ENCODE measurements at regions not wholly inside any gene's neighbourhood (a gene's known extent, or its start where the extent isn't known, plus 50 kb on each side); places are given as distances from the start of the nearest gene placed in this dataset.

GRCh38 chr5:51449026-51449425 lies 65.8 kb downstream of the ISL1 start:
- no peaks in the 10 kb centered on the region for H3K9me3 ChIP-seq (ENCODE audit: control insufficient read depth in 1 of 2, insufficient read depth in 1 of 2, low read length in 2 of 2)
- H3K27me3 ChIP-seq (ENCODE audit: control insufficient read depth in 1 of 2, insufficient read depth in 2 of 2, low read length in 2 of 2) = no peaks in the 10 kb centered on the region
- H3K27me3 Mint-ChIP-seq = no peaks in the 10 kb centered on the region
- DNase-seq (no peak), ATAC-seq (ENCODE audit: poor library complexity) (no peak)
- no peak overlapping the region for H3K4me3 ChIP-seq (ENCODE audit: low read length)
- ChIA-PET CTCF (no interaction called here), POLR2A (no interaction called here)
- no peaks in the 10 kb centered on the region for H3K4me1 ChIP-seq (ENCODE audit: insufficient read depth, low read length)
- H3K4me3 Mint-ChIP-seq = no peak overlapping the region
- H3K4me1 Mint-ChIP-seq (ENCODE audit: low read depth) = no peaks in the 10 kb centered on the region
- no peak overlapping the region for H3K27ac Mint-ChIP-seq
- H3K36me3 Mint-ChIP-seq (ENCODE audit: low read depth) = no peaks in the 10 kb centered on the region
- no peak overlapping the region for H3K27ac ChIP-seq (ENCODE audit: low read depth in 1 of 2, low read length in 2 of 2)
- intact Hi-C loops (cut with DNase I, micrococcal nuclease) = no loop called here
- no peak for TF ChIP-seq CTCF (IDR thresholded peaks at IDR 0.05)
- no peaks in the 10 kb centered on the region for H3K36me3 ChIP-seq (ENCODE audit: insufficient read depth, low read length)
- H3K9me3 Mint-ChIP-seq = peaks cover 7% of the 10 kb centered on the region

- no peak overlapping the region for H3K4me3 Mint-ChIP-seq
- Histone ChIP-seq H3K27ac (ENCODE audit: low read depth in 1 of 2, low read length in 2 of 2) (no peak overlapping the region), H3K27me3 (ENCODE audit: control insufficient read depth in 1 of 2, insufficient read depth in 2 of 2, low read length in 2 of 2) (no peaks in the 10 kb centered on the region), H3K4me1 (ENCODE audit: insufficient read depth, low read length) (no peaks in the 10 kb centered on the region), H3K9me3 (ENCODE audit: control insufficient read depth in 1 of 2, insufficient read depth in 1 of 2, low read length in 2 of 2) (no peaks in the 10 kb centered on the region), H3K4me3 (ENCODE audit: low read length) (no peak overlapping the region), H3K36me3 (ENCODE audit: insufficient read depth, low read length) (no peaks in the 10 kb centered on the region)
- H3K4me1 Mint-ChIP-seq (ENCODE audit: low read depth) = no peaks in the 10 kb centered on the region
- no peaks in the 10 kb centered on the region for H3K36me3 Mint-ChIP-seq (ENCODE audit: low read depth)
- CTCF ChIA-PET = no interaction called here
- ATAC-seq (ENCODE audit: poor library complexity) = no peak
- no peak for TF ChIP-seq CTCF (IDR thresholded peaks at IDR 0.05)
- POLR2A ChIA-PET = no interaction called here
- H3K27me3 Mint-ChIP-seq = no peaks in the 10 kb centered on the region
- H3K9me3 Mint-ChIP-seq = peaks cover 9% of the 10 kb centered on the region
- H3K27ac Mint-ChIP-seq = no peak overlapping the region
- no peak for DNase-seq
- intact Hi-C loops (cut with DNase I, micrococcal nuclease) = no loop called here
These were observed 69.3 kb downstream of the ISL1 start for GRCh38 chr5:51452562-51452961.

GRCh38 chr5:51465165-51465564 lies 81.9 kb downstream of the ISL1 start:
- ChIA-PET CTCF (no interaction called here), POLR2A (no interaction called here)
- DNase-seq (no peak), ATAC-seq (ENCODE audit: poor library complexity) (no peak)
- Mint-ChIP-seq H3K4me3 (no peak overlapping the region), H3K27ac (no peak overlapping the region), H3K9me3 (no peaks in the 10 kb centered on the region), H3K27me3 (no peaks in the 10 kb centered on the region), H3K4me1 (ENCODE audit: low read depth) (no peaks in the 10 kb centered on the region), H3K36me3 (ENCODE audit: low read depth) (no peaks in the 10 kb centered on the region)
- H3K4me1 ChIP-seq (ENCODE audit: insufficient read depth, low read length) = no peaks in the 10 kb centered on the region
- no peak for TF ChIP-seq CTCF (IDR thresholded peaks at IDR 0.05)
- no peaks in the 10 kb centered on the region for H3K27me3 ChIP-seq (ENCODE audit: control insufficient read depth in 1 of 2, insufficient read depth in 2 of 2, low read length in 2 of 2)
- H3K9me3 ChIP-seq (ENCODE audit: control insufficient read depth in 1 of 2, insufficient read depth in 1 of 2, low read length in 2 of 2) = peaks cover 0 to 3% of the 10 kb centered on the region in 2 experiments
- H3K36me3 ChIP-seq (ENCODE audit: insufficient read depth, low read length) = no peaks in the 10 kb centered on the region
- H3K4me3 ChIP-seq (ENCODE audit: low read length) = no peak overlapping the region
- H3K27ac ChIP-seq (ENCODE audit: low read depth in 1 of 2, low read length in 2 of 2) = no peak overlapping the region
- intact Hi-C loops (cut with DNase I, micrococcal nuclease) = no loop called here
